Kidney (tissue), 13 donors: ENCODE measurements at regions not wholly inside any gene's neighbourhood (a gene's known extent, or its start where the extent isn't known, plus 50 kb on each side); places are given as distances from the start of the nearest gene placed in this dataset.

Experiments
- DNase-seq, 5 donors: peaks; one replicate each; pipeline ENCODE4 v3.0.0-alpha.2; 2013 to 2020
- FAIRE-seq: peaks from 2 replicates; lab custom pipeline; 2012; peaks lifted over from hg19 to GRCh38; lab: Jason Lieb, UNC
- H3K27ac ChIP-seq, 2 donors: one replicate each; pipeline ENCODE4 v1.7.0; 2013; ENCODE audit warnings: low read depth in 2 of 2, low read length in 2 of 2, inconsistent platforms in 1 of 2
- H3K27me3 ChIP-seq: one replicate; pipeline ENCODE4 v1.7.1; 2013; ENCODE audit warnings: low read length, inconsistent platforms; ENCODE audit not compliant: control insufficient read depth, insufficient read depth
- H3K36me3 ChIP-seq, 3 donors: one replicate each; pipeline versions ENCODE4 v1.7.0 to v1.7.1; 2013; ENCODE audit warnings: low read length in 3 of 3, control low read depth in 1 of 3, inconsistent platforms in 1 of 3; ENCODE audit not compliant: insufficient read depth in 3 of 3, control insufficient read depth in 2 of 3
- H3K4me1 ChIP-seq, 3 donors: one replicate each; pipeline versions ENCODE4 v1.7.0 to v1.7.1; 2013; ENCODE audit warnings: low read length in 3 of 3, inconsistent platforms in 1 of 3, low read depth in 1 of 3; ENCODE audit not compliant: control insufficient read depth in 2 of 3, insufficient read depth in 2 of 3
- H3K4me3 ChIP-seq, 3 donors: one replicate each; pipeline versions ENCODE4 v1.7.0 to v1.8.1; 2013; ENCODE audit warnings: low read length in 3 of 3, control low read depth in 1 of 3, inconsistent platforms in 1 of 3
- H3K9ac ChIP-seq, 3 donors: one replicate each; pipeline versions ENCODE4 v1.7.0 to v1.7.1; 2013; ENCODE audit warnings: low read length in 3 of 3, control low read depth in 1 of 3, inconsistent platforms in 1 of 3
- H3K9me3 ChIP-seq, 3 donors: one replicate each; pipeline versions ENCODE4 v1.7.0 to v1.7.1; 2013; ENCODE audit warnings: low read length in 3 of 3, control low read depth in 1 of 3, inconsistent platforms in 1 of 3; ENCODE audit not compliant: control insufficient read depth in 2 of 3, insufficient read depth in 1 of 3
- intact Hi-C: fragments of 100-400 bp; cut with DNase I; formaldehyde crosslinking; loops from one replicate; pipeline ENCODE4 v1.11.1; 2022
- TF ChIP-seq, protein P1 (sequence below): IDR thresholded peaks from 3 replicates; pipeline ENCODE4 v1.5.1; 2012; ENCODE audit warnings: mild to moderate bottlenecking, moderate library complexity, borderline replicate concordance; ENCODE audit not compliant: insufficient read depth; ENCODE audit errors: extremely low read depth
- donor health status: control.
- donor health status: control.
- donor health status: control.
- donor health status: control.
- donor health status: control.
- donor health status: DM: yes; HTN: yes; CAD: no.
- donor health status: Normal renal cell carcinoma (clear cell type).

DNA sequence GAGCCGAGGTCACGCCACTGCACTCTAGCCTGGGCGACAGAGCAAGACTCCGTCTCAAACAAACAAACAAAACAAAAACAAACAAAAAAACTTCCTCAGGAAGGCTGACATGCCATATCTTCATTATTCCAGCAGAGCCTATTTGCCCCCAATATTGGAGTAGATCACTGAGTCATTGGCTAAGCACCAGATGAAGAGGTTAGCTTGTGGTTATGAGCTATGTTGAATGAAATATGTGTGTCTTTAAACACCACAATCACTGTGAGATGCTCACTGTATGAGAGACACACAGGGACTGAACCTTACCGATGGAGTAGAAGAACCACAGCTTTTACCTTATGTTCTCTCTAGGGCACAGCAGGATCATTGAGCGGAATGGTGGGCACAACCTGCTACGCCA is 122.1 kb upstream of the EOLA2 start:
- H3K4me3 ChIP-seq = no peak overlapping the region
- H3K27ac ChIP-seq = no peak overlapping the region
- DNase-seq = no peak
- H3K27me3 ChIP-seq = no peaks in the 10 kb centered on the region
- H3K36me3 ChIP-seq = no peaks in the 10 kb centered on the region
- TF ChIP-seq, protein P1, sequence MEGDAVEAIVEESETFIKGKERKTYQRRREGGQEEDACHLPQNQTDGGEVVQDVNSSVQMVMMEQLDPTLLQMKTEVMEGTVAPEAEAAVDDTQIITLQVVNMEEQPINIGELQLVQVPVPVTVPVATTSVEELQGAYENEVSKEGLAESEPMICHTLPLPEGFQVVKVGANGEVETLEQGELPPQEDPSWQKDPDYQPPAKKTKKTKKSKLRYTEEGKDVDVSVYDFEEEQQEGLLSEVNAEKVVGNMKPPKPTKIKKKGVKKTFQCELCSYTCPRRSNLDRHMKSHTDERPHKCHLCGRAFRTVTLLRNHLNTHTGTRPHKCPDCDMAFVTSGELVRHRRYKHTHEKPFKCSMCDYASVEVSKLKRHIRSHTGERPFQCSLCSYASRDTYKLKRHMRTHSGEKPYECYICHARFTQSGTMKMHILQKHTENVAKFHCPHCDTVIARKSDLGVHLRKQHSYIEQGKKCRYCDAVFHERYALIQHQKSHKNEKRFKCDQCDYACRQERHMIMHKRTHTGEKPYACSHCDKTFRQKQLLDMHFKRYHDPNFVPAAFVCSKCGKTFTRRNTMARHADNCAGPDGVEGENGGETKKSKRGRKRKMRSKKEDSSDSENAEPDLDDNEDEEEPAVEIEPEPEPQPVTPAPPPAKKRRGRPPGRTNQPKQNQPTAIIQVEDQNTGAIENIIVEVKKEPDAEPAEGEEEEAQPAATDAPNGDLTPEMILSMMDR = no peak
- no peak for FAIRE-seq
- H3K4me1 ChIP-seq = no peaks in the 10 kb centered on the region
- intact Hi-C loops = no loop called here
- H3K9ac ChIP-seq = no peak overlapping the region
- H3K9me3 ChIP-seq = no peaks in the 10 kb centered on the region

DNA sequence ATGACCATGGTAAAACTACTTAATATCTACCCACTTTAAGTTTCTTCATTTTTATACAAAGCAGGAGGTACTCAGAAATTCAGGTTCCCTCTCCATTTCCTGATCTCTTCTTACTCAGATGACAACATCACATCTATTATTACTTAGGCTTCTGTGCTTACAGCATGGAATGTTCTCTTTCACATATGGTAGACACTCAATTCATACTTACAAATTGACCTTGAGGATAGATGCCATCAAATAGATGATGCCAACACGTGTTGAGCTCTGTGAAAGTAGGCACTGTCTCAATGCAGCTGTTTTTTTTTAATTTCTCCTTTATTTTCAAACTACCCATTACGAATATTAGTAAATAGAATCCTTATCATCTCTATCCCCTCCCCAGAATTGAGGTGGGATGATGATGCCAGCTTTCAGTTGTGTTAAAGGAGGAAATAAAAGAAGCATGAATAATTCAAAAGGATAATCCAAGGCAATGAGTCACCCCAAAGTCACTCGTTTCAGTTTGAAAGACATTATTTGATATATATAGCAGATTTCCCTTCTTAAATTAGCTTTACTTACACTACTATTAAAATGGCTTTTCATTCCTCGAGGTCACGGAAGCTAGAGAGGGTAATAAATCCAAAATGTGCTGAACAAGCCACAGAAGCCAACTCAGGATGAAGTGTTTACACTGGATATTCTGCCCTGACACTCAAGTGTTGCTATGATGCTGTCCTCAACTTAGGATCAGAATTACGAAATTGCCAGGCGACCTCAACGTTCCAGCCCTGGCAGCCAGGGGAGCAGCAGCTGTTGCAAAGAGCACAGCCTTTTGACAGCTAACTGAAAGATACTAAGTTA is 124.2 kb upstream of the EOLA2 start:
- peak in 2 of 5 donors; percentile 4 to 73 for DNase-seq
- H3K27me3 ChIP-seq = no peaks in the 10 kb centered on the region
- intact Hi-C loops = no loop called here
- no peaks in the 10 kb centered on the region for H3K36me3 ChIP-seq
- H3K4me1 ChIP-seq = no peaks in the 10 kb centered on the region
- TF ChIP-seq, protein P1 = no peak
- FAIRE-seq = no peak
- no peaks in the 10 kb centered on the region for H3K9me3 ChIP-seq
- H3K4me3 ChIP-seq = no peak overlapping the region
- H3K9ac ChIP-seq = no peak overlapping the region
- no peak overlapping the region for H3K27ac ChIP-seq

DNA sequence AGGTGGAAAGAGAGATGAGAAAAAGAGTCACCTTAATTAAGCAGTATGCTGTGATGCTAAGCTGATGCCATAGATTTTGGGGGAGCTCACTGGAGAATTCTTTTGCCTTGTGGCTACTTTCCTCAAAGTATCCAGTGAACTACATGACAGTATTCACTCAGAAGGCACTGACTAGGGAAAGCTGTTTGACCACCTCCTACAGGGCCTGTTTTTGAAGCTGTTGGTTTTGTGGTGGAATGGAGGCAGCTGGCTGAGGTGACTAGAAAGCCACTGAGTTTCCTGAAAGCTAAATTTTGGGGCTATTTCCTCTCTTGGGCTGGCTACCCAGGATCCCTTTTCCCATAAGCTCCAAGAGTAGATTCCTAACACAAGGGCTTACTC is 124.8 kb upstream of the EOLA2 start:
- no peaks in the 10 kb centered on the region for H3K4me1 ChIP-seq
- H3K27ac ChIP-seq = no peak overlapping the region
- no peaks in the 10 kb centered on the region for H3K36me3 ChIP-seq
- FAIRE-seq (no peak), DNase-seq (no peak)
- no peak overlapping the region for H3K4me3 ChIP-seq
- intact Hi-C loops = no loop called here
- H3K27me3 ChIP-seq = no peaks in the 10 kb centered on the region
- TF ChIP-seq, protein P1 = no peak
- no peak overlapping the region for H3K9ac ChIP-seq
- H3K9me3 ChIP-seq = no peaks in the 10 kb centered on the region
